ENCODE measurements at regions not wholly inside any gene's neighbourhood (a gene's known extent, or its start where the extent isn't known, plus 50 kb on each side); places are given as distances from the start of the nearest gene placed in this dataset.

- Histone ChIP-seq H3K4me1 (ENCODE audit: insufficient read depth, poor library complexity, severe bottlenecking) (no peaks in the 10 kb centered on the region), H3K36me3 (ENCODE audit: low read depth) (no peaks in the 10 kb centered on the region), H3K4me3 (ENCODE audit: severe bottlenecking) (no peak overlapping the region), H3K27me3 (ENCODE audit: insufficient read depth, poor library complexity, severe bottlenecking) (peaks cover 79% of the 10 kb centered on the region), H3K27ac (ENCODE audit: poor library complexity, severe bottlenecking) (no peak overlapping the region), H3K9me3 (ENCODE audit: severe bottlenecking) (no peaks in the 10 kb centered on the region)
- ATAC-seq (ENCODE audit: low read depth) (no peak), DNase-seq (ENCODE audit: low spot score) (no peak)
- no peak for TF ChIP-seq CTCF (IDR thresholded peaks at IDR 0.05; ENCODE audit: poor library complexity, severe bottlenecking)
Measured at GRCh38 chr14:97290065-97290464, 492.9 kb downstream of the VRK1 start.

- no peaks in the 10 kb centered on the region for H3K36me3 ChIP-seq (ENCODE audit: low read depth)
- no peaks in the 10 kb centered on the region for H3K4me1 ChIP-seq (ENCODE audit: insufficient read depth, poor library complexity, severe bottlenecking)
- H3K9me3 ChIP-seq (ENCODE audit: severe bottlenecking): no peaks in the 10 kb centered on the region
- no peak for TF ChIP-seq CTCF (IDR thresholded peaks at IDR 0.05; ENCODE audit: poor library complexity, severe bottlenecking)
- no peak for ATAC-seq (ENCODE audit: low read depth)
- DNase-seq (ENCODE audit: low spot score): no peak
- no peak overlapping the region for H3K4me3 ChIP-seq (ENCODE audit: severe bottlenecking)
- H3K27ac ChIP-seq (ENCODE audit: poor library complexity, severe bottlenecking): no peak overlapping the region
- peaks cover 79% of the 10 kb centered on the region for H3K27me3 ChIP-seq (ENCODE audit: insufficient read depth, poor library complexity, severe bottlenecking)
Measured at GRCh38 chr14:97290977-97291376, 493.8 kb downstream of the VRK1 start.

GRCh38 chr14:97293659-97294058 is 496.5 kb downstream of the VRK1 start:
- Histone ChIP-seq H3K36me3 (ENCODE audit: low read depth) (no peaks in the 10 kb centered on the region), H3K27ac (ENCODE audit: poor library complexity, severe bottlenecking) (no peak overlapping the region), H3K9me3 (ENCODE audit: severe bottlenecking) (no peaks in the 10 kb centered on the region), H3K4me3 (ENCODE audit: severe bottlenecking) (no peak overlapping the region), H3K27me3 (ENCODE audit: insufficient read depth, poor library complexity, severe bottlenecking) (peaks cover 90% of the 10 kb centered on the region), H3K4me1 (ENCODE audit: insufficient read depth, poor library complexity, severe bottlenecking) (no peaks in the 10 kb centered on the region)
- no peak for ATAC-seq (ENCODE audit: low read depth)
- no peak for TF ChIP-seq CTCF (IDR thresholded peaks at IDR 0.05; ENCODE audit: poor library complexity, severe bottlenecking)
- no peak for DNase-seq (ENCODE audit: low spot score)

GRCh38 chr14:97295108-97295710 is 498.0 kb downstream of the VRK1 start:
- no peak overlapping the region for H3K4me3 ChIP-seq (ENCODE audit: severe bottlenecking)
- H3K36me3 ChIP-seq (ENCODE audit: low read depth): no peaks in the 10 kb centered on the region
- peaks cover 99% of the 10 kb centered on the region for H3K27me3 ChIP-seq (ENCODE audit: insufficient read depth, poor library complexity, severe bottlenecking)
- ATAC-seq (ENCODE audit: low read depth): no peak
- H3K27ac ChIP-seq (ENCODE audit: poor library complexity, severe bottlenecking): no peak overlapping the region
- TF ChIP-seq CTCF (IDR thresholded peaks at IDR 0.05; ENCODE audit: poor library complexity, severe bottlenecking): no peak
- no peaks in the 10 kb centered on the region for H3K4me1 ChIP-seq (ENCODE audit: insufficient read depth, poor library complexity, severe bottlenecking)
- H3K9me3 ChIP-seq (ENCODE audit: severe bottlenecking): no peaks in the 10 kb centered on the region
- no peak for DNase-seq (ENCODE audit: low spot score)

GRCh38 chr14:97296176-97296575 is 499.0 kb downstream of the VRK1 start:
- no peak for TF ChIP-seq CTCF (IDR thresholded peaks at IDR 0.05; ENCODE audit: poor library complexity, severe bottlenecking)
- no peaks in the 10 kb centered on the region for H3K36me3 ChIP-seq (ENCODE audit: low read depth)
- DNase-seq (ENCODE audit: low spot score): no peak
- no peaks in the 10 kb centered on the region for H3K9me3 ChIP-seq (ENCODE audit: severe bottlenecking)
- peaks cover 96% of the 10 kb centered on the region for H3K27me3 ChIP-seq (ENCODE audit: insufficient read depth, poor library complexity, severe bottlenecking)
- H3K27ac ChIP-seq (ENCODE audit: poor library complexity, severe bottlenecking): no peak overlapping the region
- no peak overlapping the region for H3K4me3 ChIP-seq (ENCODE audit: severe bottlenecking)
- H3K4me1 ChIP-seq (ENCODE audit: insufficient read depth, poor library complexity, severe bottlenecking): no peaks in the 10 kb centered on the region
- ATAC-seq (ENCODE audit: low read depth): no peak

Measured in RWPE2 (cell line).